Loucy (cell line): ENCODE measurements at regions not wholly inside any gene's neighbourhood (a gene's known extent, or its start where the extent isn't known, plus 50 kb on each side); places are given as distances from the start of the nearest gene placed in this dataset.

ENCODE experiments used
- H2AFZ ChIP-seq: fragments of 200-600 bp; sonication (generic); 2 replicates; pipeline ENCODE4 v1.6.0; 2016; ENCODE audit warnings: antibody characterized with exemption, mild to moderate bottlenecking, low read length, moderate library complexity
- H3F3A ChIP-seq: fragments of 200-600 bp; 2 replicates; pipeline ENCODE4 v1.6.0; 2016; ENCODE audit warnings: antibody characterized with exemption, low read depth, mild to moderate bottlenecking
- H3K27me3 ChIP-seq: fragments of 200-600 bp; sonication (generic); 2 replicates; pipeline ENCODE4 v1.6.1; 2014; ENCODE audit warnings: low read length, mild to moderate bottlenecking; ENCODE audit not compliant: insufficient read depth, poor library complexity, severe bottlenecking
- H3K36me3 ChIP-seq: fragments of 200-600 bp; sonication (generic); 2 replicates; pipeline ENCODE4 v1.6.1; 2016; ENCODE audit warnings: low read length; ENCODE audit not compliant: insufficient read depth
- H3K4me1 ChIP-seq: fragments of 200-600 bp; sonication (generic); 2 replicates; pipeline ENCODE4 v1.5.1; 2014; ENCODE audit warnings: low read length, mild to moderate bottlenecking; ENCODE audit not compliant: insufficient read depth, poor library complexity, severe bottlenecking
- H3K4me2 ChIP-seq: fragments of 200-600 bp; sonication (generic); 2 replicates; pipeline ENCODE4 v1.6.0; 2014; ENCODE audit warnings: antibody characterized with exemption, low read length, low read depth, mild to moderate bottlenecking; ENCODE audit not compliant: poor library complexity, severe bottlenecking
- H3K4me3 ChIP-seq: fragments of 200-600 bp; sonication (generic); 2 replicates; pipeline ENCODE4 v1.5.1; 2014; ENCODE audit warnings: low read length, mild to moderate bottlenecking, mixed read lengths; ENCODE audit not compliant: poor library complexity, severe bottlenecking
- H3K79me2 ChIP-seq: fragments of 200-600 bp; sonication (generic); 2 replicates; pipeline ENCODE4 v1.6.1; 2014; ENCODE audit warnings: low read length; ENCODE audit not compliant: insufficient read depth
- H3K9ac ChIP-seq: fragments of 200-600 bp; sonication (generic); 2 replicates; pipeline ENCODE4 v1.6.0; 2014; ENCODE audit warnings: mild to moderate bottlenecking, low read depth, low read length, moderate library complexity; ENCODE audit not compliant: poor library complexity, severe bottlenecking
- H3K9me2 ChIP-seq: fragments of 200-600 bp; sonication (generic); replicated peaks from 2 replicates; pipeline ENCODE4 v1.6.1; 2016; ENCODE audit warnings: low read depth, low read length, mixed read lengths
- H3K9me3 ChIP-seq: fragments of 200-600 bp; sonication (generic); 2 replicates; pipeline ENCODE4 v1.6.1; 2014; ENCODE audit warnings: mild to moderate bottlenecking, antibody characterized with exemption, low read length, low read depth; ENCODE audit not compliant: insufficient read depth
- H4K20me1 ChIP-seq: fragments of 200-600 bp; sonication (generic); 2 replicates; pipeline ENCODE4 v1.6.0; 2014; ENCODE audit warnings: antibody characterized with exemption, low read length, mild to moderate bottlenecking; ENCODE audit not compliant: insufficient read depth, poor library complexity, severe bottlenecking
- EZH2phosphoT487 ChIP-seq: fragments of 200-600 bp; IDR thresholded peaks from 2 replicates; pipeline ENCODE4 v1.6.1; 2018; ENCODE audit warnings: antibody characterized with exemption, mild to moderate bottlenecking, moderate library complexity, borderline replicate concordance
- TF ChIP-seq, protein P1 (sequence below): fragments of 200-600 bp; sonication (generic); conservative IDR thresholded peaks from 2 replicates; pipeline ENCODE4 v1.5.1; 2014; ENCODE audit warnings: mild to moderate bottlenecking, antibody characterized with exemption, low read length

DNA sequence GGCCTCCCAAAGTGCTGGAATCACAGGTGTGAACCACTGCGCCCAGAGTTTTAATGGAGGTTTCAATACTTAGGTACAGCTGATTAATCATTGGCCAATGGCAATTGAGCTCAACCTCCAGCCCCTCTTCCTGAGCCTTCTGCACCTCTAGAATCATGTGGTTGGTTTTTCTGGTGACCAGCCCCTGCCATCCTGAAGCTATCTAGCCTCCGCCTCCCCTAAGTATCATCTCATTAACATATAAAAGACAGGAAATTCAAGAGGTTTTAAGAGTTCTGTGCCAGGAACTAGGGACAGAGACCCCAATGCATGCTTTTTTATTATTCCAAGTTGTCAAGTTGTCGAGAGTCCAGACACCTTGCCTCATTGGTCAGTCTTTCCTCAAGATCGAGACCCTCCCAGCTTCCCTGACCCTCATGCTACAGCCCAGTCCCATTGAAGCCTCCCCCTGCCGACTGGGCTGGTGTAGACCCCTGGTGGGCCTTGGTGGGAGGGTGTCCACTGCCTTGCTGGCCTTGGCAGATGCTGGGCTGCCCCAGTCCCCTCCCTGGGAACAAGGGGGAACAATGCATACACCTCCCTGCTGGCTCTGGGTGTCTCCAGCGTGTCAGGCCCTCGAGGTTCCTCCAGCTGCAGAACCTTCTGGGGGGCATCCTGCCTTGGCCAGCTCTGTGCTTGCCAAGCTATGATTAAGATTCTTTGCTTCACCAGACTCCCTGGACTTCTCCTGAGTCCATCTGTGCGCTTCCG lies 148.0 kb downstream of the CTTN start:
- Histone ChIP-seq H3K9me2 (no peaks in the 10 kb centered on the region), H2AFZ (no peak overlapping the region), H3F3A (no peaks in the 10 kb centered on the region), H3K79me2 (no peaks in the 10 kb centered on the region), H3K9ac (no peak overlapping the region), H3K36me3 (no peaks in the 10 kb centered on the region), H3K4me3 (no peak overlapping the region), H4K20me1 (no peaks in the 10 kb centered on the region), H3K27me3 (no peaks in the 10 kb centered on the region), H3K4me1 (no peaks in the 10 kb centered on the region), H3K4me2 (no peak overlapping the region), H3K9me3 (peaks cover 14% of the 10 kb centered on the region; the same call in 1 of the 2 replicates)
- TF ChIP-seq, protein P1, sequence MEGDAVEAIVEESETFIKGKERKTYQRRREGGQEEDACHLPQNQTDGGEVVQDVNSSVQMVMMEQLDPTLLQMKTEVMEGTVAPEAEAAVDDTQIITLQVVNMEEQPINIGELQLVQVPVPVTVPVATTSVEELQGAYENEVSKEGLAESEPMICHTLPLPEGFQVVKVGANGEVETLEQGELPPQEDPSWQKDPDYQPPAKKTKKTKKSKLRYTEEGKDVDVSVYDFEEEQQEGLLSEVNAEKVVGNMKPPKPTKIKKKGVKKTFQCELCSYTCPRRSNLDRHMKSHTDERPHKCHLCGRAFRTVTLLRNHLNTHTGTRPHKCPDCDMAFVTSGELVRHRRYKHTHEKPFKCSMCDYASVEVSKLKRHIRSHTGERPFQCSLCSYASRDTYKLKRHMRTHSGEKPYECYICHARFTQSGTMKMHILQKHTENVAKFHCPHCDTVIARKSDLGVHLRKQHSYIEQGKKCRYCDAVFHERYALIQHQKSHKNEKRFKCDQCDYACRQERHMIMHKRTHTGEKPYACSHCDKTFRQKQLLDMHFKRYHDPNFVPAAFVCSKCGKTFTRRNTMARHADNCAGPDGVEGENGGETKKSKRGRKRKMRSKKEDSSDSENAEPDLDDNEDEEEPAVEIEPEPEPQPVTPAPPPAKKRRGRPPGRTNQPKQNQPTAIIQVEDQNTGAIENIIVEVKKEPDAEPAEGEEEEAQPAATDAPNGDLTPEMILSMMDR, result no peak
- TF ChIP-seq EZH2phosphoT487, result no peak

DNA sequence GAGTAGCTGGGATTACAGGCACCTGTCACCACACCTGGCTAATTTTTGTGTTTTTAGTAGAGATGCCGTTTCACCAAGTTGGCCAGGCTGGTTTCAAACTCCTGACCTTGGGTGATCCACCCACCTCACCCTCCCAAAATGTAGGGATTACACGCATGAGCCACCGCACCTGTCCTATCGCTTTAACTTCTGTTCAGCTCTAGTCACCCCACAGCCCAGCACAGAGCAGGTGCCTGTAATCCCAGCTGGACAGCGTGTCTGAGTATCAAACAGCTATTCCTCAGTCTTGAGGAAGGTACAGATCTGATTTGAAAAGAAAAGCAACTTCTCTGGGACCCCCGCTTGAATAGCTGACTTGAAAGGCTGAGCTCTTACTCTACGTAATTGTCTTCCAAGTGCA lies 149.1 kb downstream of the CTTN start:
- Histone ChIP-seq H3K4me3 (no peak overlapping the region), H4K20me1 (no peaks in the 10 kb centered on the region)

DNA sequence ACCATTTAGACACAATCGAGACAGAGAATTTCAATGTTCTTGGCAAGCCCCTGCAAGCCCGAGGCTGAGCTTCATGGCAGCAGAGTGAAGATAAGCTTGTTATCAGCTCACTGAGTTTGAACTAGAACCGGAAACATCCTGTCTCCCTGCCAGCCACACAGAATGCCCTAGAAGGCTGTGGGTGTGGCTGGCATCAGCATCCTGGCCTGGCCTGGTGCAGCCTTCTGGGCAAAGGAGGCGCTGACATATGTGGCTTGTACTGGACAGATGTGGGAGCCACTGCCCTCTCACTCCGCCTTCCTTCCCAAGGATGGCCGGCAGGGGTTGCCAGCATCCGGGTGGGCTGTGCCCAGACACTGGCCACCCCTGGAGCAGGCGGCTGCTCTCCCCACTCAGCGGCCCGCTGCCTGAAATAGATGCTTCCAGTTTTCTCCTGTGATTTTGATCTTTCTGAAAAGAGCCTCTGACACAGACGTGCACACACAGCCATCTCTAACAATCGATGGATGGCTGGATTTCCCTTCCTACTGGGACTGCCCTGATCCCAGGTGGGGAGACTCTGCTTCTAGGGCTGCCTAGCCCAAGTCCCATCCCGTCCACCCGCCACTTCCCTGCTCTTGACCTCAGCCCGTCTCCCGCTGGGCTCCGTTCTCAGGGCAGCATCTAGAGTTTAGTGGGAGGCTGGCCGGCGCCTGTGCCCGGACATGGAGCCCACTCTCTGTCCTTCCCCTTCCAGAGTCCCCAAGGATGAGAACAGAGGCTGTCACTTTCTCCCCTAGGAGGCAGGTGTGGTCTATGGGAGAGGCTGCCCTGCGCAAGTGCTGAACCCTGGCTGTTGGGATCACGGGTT lies 149.7 kb downstream of the CTTN start:
- H3K27me3 ChIP-seq, result no peaks in the 10 kb centered on the region
- no peak overlapping the region for H3K4me3 ChIP-seq
- H3K4me2 ChIP-seq, result no peak overlapping the region
- H4K20me1 ChIP-seq, result no peaks in the 10 kb centered on the region
- no peaks in the 10 kb centered on the region for H3K4me1 ChIP-seq
- H2AFZ ChIP-seq, result no peak overlapping the region
- H3K9me2 ChIP-seq, result no peaks in the 10 kb centered on the region
- no peaks in the 10 kb centered on the region for H3K79me2 ChIP-seq
- H3K9ac ChIP-seq, result no peak overlapping the region
- H3K9me3 ChIP-seq, result peaks cover 7% of the 10 kb centered on the region; the same call in 1 of the 2 replicates
- no peaks in the 10 kb centered on the region for H3K36me3 ChIP-seq
- H3F3A ChIP-seq, result no peaks in the 10 kb centered on the region
- TF ChIP-seq, protein P1, result no peak
- TF ChIP-seq EZH2phosphoT487, result no peak

More for the DNA sequence above, 149.1 kb downstream of the CTTN start:
- no peaks in the 10 kb centered on the region for H3K4me1 ChIP-seq
- H3K27me3 ChIP-seq, result no peaks in the 10 kb centered on the region
- no peak overlapping the region for H3K9ac ChIP-seq
- H3K79me2 ChIP-seq, result no peaks in the 10 kb centered on the region
- no peak overlapping the region for H2AFZ ChIP-seq
- H3K4me2 ChIP-seq, result no peak overlapping the region
- H3F3A ChIP-seq, result no peaks in the 10 kb centered on the region
- H3K9me3 ChIP-seq, result peaks cover 9% of the 10 kb centered on the region; the same call in 1 of the 2 replicates
- TF ChIP-seq, protein P1, result no peak
- no peak for TF ChIP-seq EZH2phosphoT487
- no peaks in the 10 kb centered on the region for H3K9me2 ChIP-seq
- no peaks in the 10 kb centered on the region for H3K36me3 ChIP-seq
